ENCODE measurements at regions not wholly inside any gene's neighbourhood (a gene's known extent, or its start where the extent isn't known, plus 50 kb on each side); places are given as distances from the start of the nearest gene placed in this dataset.

DNA sequence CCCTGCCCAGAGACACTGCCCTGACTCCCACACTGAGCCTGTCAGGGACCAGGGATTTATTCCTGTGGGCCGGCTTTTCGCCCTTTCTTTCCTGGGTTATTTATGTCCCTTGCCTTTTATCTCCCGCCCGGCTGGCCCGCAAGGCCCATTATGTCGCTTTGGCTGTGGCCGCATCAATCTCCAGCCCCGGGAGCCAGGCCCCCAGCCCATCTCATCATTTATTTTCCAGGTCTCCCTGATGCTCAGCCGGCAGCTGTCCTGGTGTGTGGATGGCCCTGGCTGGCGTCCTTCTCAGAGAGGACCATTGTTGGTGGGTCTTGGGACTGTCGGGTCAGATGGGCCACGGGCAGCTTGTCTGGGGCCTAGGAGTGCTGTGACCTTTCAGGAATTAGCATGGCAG is 82.3 kb downstream of the FAM241B start:
- no peak for TF ChIP-seq POLR2AphosphoS5 (IDR thresholded peaks at IDR 0.05)
- TF ChIP-seq, protein P1, sequence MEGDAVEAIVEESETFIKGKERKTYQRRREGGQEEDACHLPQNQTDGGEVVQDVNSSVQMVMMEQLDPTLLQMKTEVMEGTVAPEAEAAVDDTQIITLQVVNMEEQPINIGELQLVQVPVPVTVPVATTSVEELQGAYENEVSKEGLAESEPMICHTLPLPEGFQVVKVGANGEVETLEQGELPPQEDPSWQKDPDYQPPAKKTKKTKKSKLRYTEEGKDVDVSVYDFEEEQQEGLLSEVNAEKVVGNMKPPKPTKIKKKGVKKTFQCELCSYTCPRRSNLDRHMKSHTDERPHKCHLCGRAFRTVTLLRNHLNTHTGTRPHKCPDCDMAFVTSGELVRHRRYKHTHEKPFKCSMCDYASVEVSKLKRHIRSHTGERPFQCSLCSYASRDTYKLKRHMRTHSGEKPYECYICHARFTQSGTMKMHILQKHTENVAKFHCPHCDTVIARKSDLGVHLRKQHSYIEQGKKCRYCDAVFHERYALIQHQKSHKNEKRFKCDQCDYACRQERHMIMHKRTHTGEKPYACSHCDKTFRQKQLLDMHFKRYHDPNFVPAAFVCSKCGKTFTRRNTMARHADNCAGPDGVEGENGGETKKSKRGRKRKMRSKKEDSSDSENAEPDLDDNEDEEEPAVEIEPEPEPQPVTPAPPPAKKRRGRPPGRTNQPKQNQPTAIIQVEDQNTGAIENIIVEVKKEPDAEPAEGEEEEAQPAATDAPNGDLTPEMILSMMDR (IDR thresholded peaks at IDR 0.05), result no peak
- no peak for TF ChIP-seq POLR2A (IDR thresholded peaks at IDR 0.05)
